ENCODE measurements at regions not wholly inside any gene's neighbourhood (a gene's known extent, or its start where the extent isn't known, plus 50 kb on each side); places are given as distances from the start of the nearest gene placed in this dataset.

- peaks cover 24% of the 10 kb centered on the region for H3K9me3 Mint-ChIP-seq (ENCODE audit: low read depth, unreplicated experiment)
- CTCF ChIA-PET: no interaction called here
- no peaks in the 10 kb centered on the region for H3K36me3 Mint-ChIP-seq (ENCODE audit: insufficient read depth, unreplicated experiment)
- intact Hi-C loops (cut with micrococcal nuclease; ENCODE audit: unreplicated experiment): no loop called here
- H3K27ac Mint-ChIP-seq (ENCODE audit: unreplicated experiment): no peak overlapping the region
- no TSS peak for BruUV-seq (replicated peaks)
- TF ChIP-seq CTCF (IDR thresholded peaks at IDR 0.05; ENCODE audit: unreplicated experiment): no peak
- H3K4me3 Mint-ChIP-seq (ENCODE audit: low read depth, unreplicated experiment): no peak overlapping the region
- DNase-seq: no peak
- no peaks in the 10 kb centered on the region for H3K27me3 Mint-ChIP-seq (ENCODE audit: unreplicated experiment)
- no peaks in the 10 kb centered on the region for H3K4me1 Mint-ChIP-seq (ENCODE audit: low read depth, unreplicated experiment)
Observed at GRCh38 chr2:123915380-123915779, 109.7 kb upstream of the CNTNAP5 start.

GRCh38 chr2:123916051-123916450 is 109.0 kb upstream of the CNTNAP5 start:
- TF ChIP-seq CTCF (IDR thresholded peaks at IDR 0.05; ENCODE audit: unreplicated experiment): no peak
- BruUV-seq (replicated peaks): no TSS peak
- H3K27ac Mint-ChIP-seq (ENCODE audit: unreplicated experiment): no peak overlapping the region
- H3K27me3 Mint-ChIP-seq (ENCODE audit: unreplicated experiment): no peaks in the 10 kb centered on the region
- DNase-seq: no peak
- CTCF ChIA-PET: no interaction called here
- no peaks in the 10 kb centered on the region for H3K4me1 Mint-ChIP-seq (ENCODE audit: low read depth, unreplicated experiment)
- no peaks in the 10 kb centered on the region for H3K36me3 Mint-ChIP-seq (ENCODE audit: insufficient read depth, unreplicated experiment)
- H3K4me3 Mint-ChIP-seq (ENCODE audit: low read depth, unreplicated experiment): no peak overlapping the region
- intact Hi-C loops (cut with micrococcal nuclease; ENCODE audit: unreplicated experiment): no loop called here
- peaks cover 24% of the 10 kb centered on the region for H3K9me3 Mint-ChIP-seq (ENCODE audit: low read depth, unreplicated experiment)

GRCh38 chr2:123916531-123916930 is 108.6 kb upstream of the CNTNAP5 start:
- Mint-ChIP-seq H3K9me3 (ENCODE audit: low read depth, unreplicated experiment) (peaks cover 24% of the 10 kb centered on the region), H3K27ac (ENCODE audit: unreplicated experiment) (no peak overlapping the region), H3K4me1 (ENCODE audit: low read depth, unreplicated experiment) (no peaks in the 10 kb centered on the region), H3K4me3 (ENCODE audit: low read depth, unreplicated experiment) (no peak overlapping the region), H3K27me3 (ENCODE audit: unreplicated experiment) (no peaks in the 10 kb centered on the region), H3K36me3 (ENCODE audit: insufficient read depth, unreplicated experiment) (no peaks in the 10 kb centered on the region)
- no peak for TF ChIP-seq CTCF (IDR thresholded peaks at IDR 0.05; ENCODE audit: unreplicated experiment)
- no TSS peak for BruUV-seq (replicated peaks)
- CTCF ChIA-PET: no interaction called here
- intact Hi-C loops (cut with micrococcal nuclease; ENCODE audit: unreplicated experiment): no loop called here
- DNase-seq: no peak

GRCh38 chr2:123917241-123917640 is 107.8 kb upstream of the CNTNAP5 start:
- BruUV-seq (replicated peaks): no TSS peak
- Mint-ChIP-seq H3K9me3 (ENCODE audit: low read depth, unreplicated experiment) (peaks cover 24% of the 10 kb centered on the region), H3K27me3 (ENCODE audit: unreplicated experiment) (no peaks in the 10 kb centered on the region), H3K27ac (ENCODE audit: unreplicated experiment) (no peak overlapping the region), H3K4me1 (ENCODE audit: low read depth, unreplicated experiment) (no peaks in the 10 kb centered on the region), H3K4me3 (ENCODE audit: low read depth, unreplicated experiment) (no peak overlapping the region), H3K36me3 (ENCODE audit: insufficient read depth, unreplicated experiment) (no peaks in the 10 kb centered on the region)
- intact Hi-C loops (cut with micrococcal nuclease; ENCODE audit: unreplicated experiment): no loop called here
- DNase-seq: no peak
- CTCF ChIA-PET: no interaction called here
- no peak for TF ChIP-seq CTCF (IDR thresholded peaks at IDR 0.05; ENCODE audit: unreplicated experiment)

- no peak overlapping the region for H3K4me3 Mint-ChIP-seq (ENCODE audit: low read depth, unreplicated experiment)
- no peaks in the 10 kb centered on the region for H3K36me3 Mint-ChIP-seq (ENCODE audit: insufficient read depth, unreplicated experiment)
- no TSS peak for BruUV-seq (replicated peaks)
- H3K27ac Mint-ChIP-seq (ENCODE audit: unreplicated experiment): no peak overlapping the region
- H3K4me1 Mint-ChIP-seq (ENCODE audit: low read depth, unreplicated experiment): no peaks in the 10 kb centered on the region
- peaks cover 9% of the 10 kb centered on the region for H3K9me3 Mint-ChIP-seq (ENCODE audit: low read depth, unreplicated experiment)
- no peaks in the 10 kb centered on the region for H3K27me3 Mint-ChIP-seq (ENCODE audit: unreplicated experiment)
- no peak for TF ChIP-seq CTCF (IDR thresholded peaks at IDR 0.05; ENCODE audit: unreplicated experiment)
- no peak for DNase-seq
- CTCF ChIA-PET: no interaction called here
- intact Hi-C loops (cut with micrococcal nuclease; ENCODE audit: unreplicated experiment): no loop called here
Observed at GRCh38 chr2:123928358-123928757, 96.7 kb upstream of the CNTNAP5 start.

All from Calu3 (cell line).